ENCODE measurements at regions not wholly inside any gene's neighbourhood (a gene's known extent, or its start where the extent isn't known, plus 50 kb on each side); places are given as distances from the start of the nearest gene placed in this dataset.

- Mint-ChIP-seq H3K27ac (no peak overlapping the region), H3K36me3 (ENCODE audit: low read depth) (no peaks in the 10 kb centered on the region)
- no peak for ATAC-seq (ENCODE audit: poor library complexity)
Observed at GRCh38 chr13:78298657-78299056, 304.7 kb downstream of the POU4F1 start.

DNA sequence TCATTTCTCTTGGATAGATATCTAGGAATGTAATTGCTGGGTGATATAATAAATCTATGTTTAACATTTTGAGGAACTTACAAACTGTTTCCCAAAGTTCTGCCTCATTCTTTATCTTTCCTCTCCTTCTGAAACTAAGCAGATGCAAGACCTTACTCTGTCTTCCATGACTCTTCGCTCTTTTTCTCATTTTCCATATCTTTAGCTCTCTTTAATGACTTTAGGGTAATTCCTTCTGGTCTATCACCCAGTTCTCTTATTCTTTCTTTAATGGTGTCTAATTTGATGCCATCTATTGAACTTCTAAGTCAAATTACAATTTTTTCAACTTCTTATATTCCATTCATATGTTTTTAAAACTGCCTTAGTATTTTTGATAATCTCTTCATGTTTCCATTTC is 316.6 kb downstream of the POU4F1 start:
- H3K4me1 ChIP-seq (ENCODE audit: insufficient read depth, low read length) = no peaks in the 10 kb centered on the region
- H3K4me1 Mint-ChIP-seq (ENCODE audit: low read depth) = no peaks in the 10 kb centered on the region

More at GRCh38 chr13:78298657-78299056, 304.7 kb downstream of the POU4F1 start:
- no peaks in the 10 kb centered on the region for H3K4me1 ChIP-seq (ENCODE audit: insufficient read depth, low read length)
- H3K36me3 ChIP-seq (ENCODE audit: insufficient read depth, low read length) = no peaks in the 10 kb centered on the region
- no peaks in the 10 kb centered on the region for H3K9me3 ChIP-seq (ENCODE audit: control insufficient read depth in 1 of 2, insufficient read depth in 1 of 2, low read length in 2 of 2)
- POLR2A ChIA-PET = no interaction called here
- CTCF ChIA-PET = no interaction called here
- no peak for DNase-seq
- Mint-ChIP-seq H3K4me1 (ENCODE audit: low read depth) (no peaks in the 10 kb centered on the region), H3K27me3 (no peaks in the 10 kb centered on the region), H3K9me3 (no peaks in the 10 kb centered on the region), H3K4me3 (no peak overlapping the region)
- no peak overlapping the region for H3K27ac ChIP-seq (ENCODE audit: low read depth in 1 of 2, low read length in 2 of 2)
- TF ChIP-seq, protein P1, sequence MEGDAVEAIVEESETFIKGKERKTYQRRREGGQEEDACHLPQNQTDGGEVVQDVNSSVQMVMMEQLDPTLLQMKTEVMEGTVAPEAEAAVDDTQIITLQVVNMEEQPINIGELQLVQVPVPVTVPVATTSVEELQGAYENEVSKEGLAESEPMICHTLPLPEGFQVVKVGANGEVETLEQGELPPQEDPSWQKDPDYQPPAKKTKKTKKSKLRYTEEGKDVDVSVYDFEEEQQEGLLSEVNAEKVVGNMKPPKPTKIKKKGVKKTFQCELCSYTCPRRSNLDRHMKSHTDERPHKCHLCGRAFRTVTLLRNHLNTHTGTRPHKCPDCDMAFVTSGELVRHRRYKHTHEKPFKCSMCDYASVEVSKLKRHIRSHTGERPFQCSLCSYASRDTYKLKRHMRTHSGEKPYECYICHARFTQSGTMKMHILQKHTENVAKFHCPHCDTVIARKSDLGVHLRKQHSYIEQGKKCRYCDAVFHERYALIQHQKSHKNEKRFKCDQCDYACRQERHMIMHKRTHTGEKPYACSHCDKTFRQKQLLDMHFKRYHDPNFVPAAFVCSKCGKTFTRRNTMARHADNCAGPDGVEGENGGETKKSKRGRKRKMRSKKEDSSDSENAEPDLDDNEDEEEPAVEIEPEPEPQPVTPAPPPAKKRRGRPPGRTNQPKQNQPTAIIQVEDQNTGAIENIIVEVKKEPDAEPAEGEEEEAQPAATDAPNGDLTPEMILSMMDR (IDR thresholded peaks at IDR 0.05) = no peak
- no peaks in the 10 kb centered on the region for H3K27me3 ChIP-seq (ENCODE audit: control insufficient read depth in 1 of 2, insufficient read depth in 2 of 2, low read length in 2 of 2)
- no peak overlapping the region for H3K4me3 ChIP-seq (ENCODE audit: low read length)
- intact Hi-C loops (cut with DNase I, micrococcal nuclease) = no loop called here

GRCh38 chr13:78265098-78265497 is 338.3 kb downstream of the POU4F1 start:
- Mint-ChIP-seq H3K4me3 (no peak overlapping the region), H3K36me3 (ENCODE audit: low read depth) (no peaks in the 10 kb centered on the region), H3K4me1 (ENCODE audit: low read depth) (no peaks in the 10 kb centered on the region), H3K9me3 (no peaks in the 10 kb centered on the region), H3K27me3 (no peaks in the 10 kb centered on the region), H3K27ac (no peak overlapping the region)
- intact Hi-C loops (cut with DNase I, micrococcal nuclease) = no loop called here
- Histone ChIP-seq H3K36me3 (ENCODE audit: insufficient read depth, low read length) (no peaks in the 10 kb centered on the region), H3K27ac (ENCODE audit: low read depth in 1 of 2, low read length in 2 of 2) (no peak overlapping the region), H3K4me3 (ENCODE audit: low read length) (no peak overlapping the region), H3K27me3 (ENCODE audit: control insufficient read depth in 1 of 2, insufficient read depth in 2 of 2, low read length in 2 of 2) (no peaks in the 10 kb centered on the region), H3K9me3 (ENCODE audit: control insufficient read depth in 1 of 2, insufficient read depth in 1 of 2, low read length in 2 of 2) (no peaks in the 10 kb centered on the region), H3K4me1 (ENCODE audit: insufficient read depth, low read length) (no peaks in the 10 kb centered on the region)
- ATAC-seq (ENCODE audit: poor library complexity) (no peak), DNase-seq (no peak)
- ChIA-PET CTCF (no interaction called here), POLR2A (no interaction called here)
- TF ChIP-seq, protein P1 (IDR thresholded peaks at IDR 0.05) = no peak

More for the DNA sequence above, 316.6 kb downstream of the POU4F1 start:
- Histone ChIP-seq H3K27ac (ENCODE audit: low read depth in 1 of 2, low read length in 2 of 2) (no peak overlapping the region), H3K9me3 (ENCODE audit: control insufficient read depth in 1 of 2, insufficient read depth in 1 of 2, low read length in 2 of 2) (peaks cover 0 to 13% of the 10 kb centered on the region in 2 experiments), H3K27me3 (ENCODE audit: control insufficient read depth in 1 of 2, insufficient read depth in 2 of 2, low read length in 2 of 2) (no peaks in the 10 kb centered on the region), H3K36me3 (ENCODE audit: insufficient read depth, low read length) (no peaks in the 10 kb centered on the region), H3K4me3 (ENCODE audit: low read length) (no peak overlapping the region)
- ChIA-PET POLR2A (no interaction called here), CTCF (no interaction called here)
- H3K4me3 Mint-ChIP-seq = no peak overlapping the region
- no peak for DNase-seq
- no peaks in the 10 kb centered on the region for H3K27me3 Mint-ChIP-seq
- intact Hi-C loops (cut with DNase I, micrococcal nuclease) = no loop called here
- TF ChIP-seq, protein P1 (IDR thresholded peaks at IDR 0.05) = no peak
- no peaks in the 10 kb centered on the region for H3K36me3 Mint-ChIP-seq (ENCODE audit: low read depth)
- no peak for ATAC-seq (ENCODE audit: poor library complexity)
- H3K9me3 Mint-ChIP-seq = peaks cover 10% of the 10 kb centered on the region
- no peak overlapping the region for H3K27ac Mint-ChIP-seq

All from CD4-positive, alpha-beta T cell (primary cell).